ENCODE measurements at regions not wholly inside any gene's neighbourhood (a gene's known extent, or its start where the extent isn't known, plus 50 kb on each side); places are given as distances from the start of the nearest gene placed in this dataset. TPM values are rescaled to one million over a fixed set of nuclear protein-coding genes. Genes with fewer than 3 reads are reported as not detected.

GRCh38 chr10:20350509-20350908 is 534.3 kb downstream of the PLXDC2 start:
- no peak overlapping the region for H3K4me3 ChIP-seq (ENCODE audit: low read depth, low read length)
- TF ChIP-seq CTCF (IDR thresholded peaks at IDR 0.05; ENCODE audit: insufficient read depth, low read length) = no peak
- DNase-seq (ENCODE audit: low read depth) = no peak

GRCh38 chr10:20343036-20343435 is 526.8 kb downstream of the PLXDC2 start:
- H3K4me3 ChIP-seq (ENCODE audit: low read depth, low read length) = no peak overlapping the region
- DNase-seq (ENCODE audit: low read depth) = no peak
- TF ChIP-seq CTCF (IDR thresholded peaks at IDR 0.05; ENCODE audit: insufficient read depth, low read length) = no peak

Small RNA genes in the stretch of these regions (small RNA-seq; reads per million reads assigned to genes)
- not detected for gene AL590032.1
- gene MIR4675 = not detected
